Hepatocyte (in vitro differentiated cells): ENCODE measurements at regions not wholly inside any gene's neighbourhood (a gene's known extent, or its start where the extent isn't known, plus 50 kb on each side); places are given as distances from the start of the nearest gene placed in this dataset. TPM values are rescaled to one million over a fixed set of nuclear protein-coding genes. Genes with fewer than 3 reads are reported as not detected.

Source experiments
- small RNA-seq: library from RNA; depleted of rRNA; stranded (forward); fragments of <200 nt; gene quantifications from one replicate; pipeline ENCODE3, GENCODE V24; 2014

Small RNA genes lying in the stretch of these regions (small RNA-seq; reads per million reads assigned to genes)
- not detected for gene AC141846.1
